Endothelial cell of umbilical vein (primary cell): ENCODE measurements at regions not wholly inside any gene's neighbourhood (a gene's known extent, or its start where the extent isn't known, plus 50 kb on each side); places are given as distances from the start of the nearest gene placed in this dataset.

Experiments
- BruUV-seq: library from RNA; stranded (reverse); fragments of 400-500 nt; replicated peaks from 2 replicates; lab custom pipeline; 2021; lab: Mats Ljungman, UMichigan
- CTCF ChIA-PET: fragments of 300-600, 350-600 bp; sonication (Branson Sonifier 250); formaldehyde crosslinking; loops from one replicate; lab custom pipeline; 2021; ENCODE audit warnings: antibody characterized with exemption, inconsistent platforms; lab: Charles Lee
- POLR2A ChIA-PET: fragments of 300-600, 350-600 bp; sonication (Branson Sonifier 250); formaldehyde crosslinking; loops from one replicate; lab custom pipeline; 2021; ENCODE audit warnings: antibody characterized with exemption, inconsistent platforms; lab: Charles Lee
- DNase-seq: peaks from one replicate; pipeline ENCODE4 v3.0.0-alpha.2; 2011; ENCODE audit warnings: low read depth, low spot score
- FAIRE-seq: peaks from 2 replicates; lab custom pipeline; 2011; peaks lifted over from hg19 to GRCh38; lab: Jason Lieb, UNC
- H2AFZ ChIP-seq: 2 replicates; pipeline ENCODE4 v1.6.0; 2012; ENCODE audit warnings: low read depth, low read length, control low read depth, inconsistent platforms
- H3K27ac ChIP-seq: 2 replicates; pipeline ENCODE4 v1.5.1; 2011; ENCODE audit warnings: low read depth, mild to moderate bottlenecking, control low read depth, low read length, moderate library complexity; ENCODE audit not compliant: insufficient read depth
- H3K27me3 ChIP-seq, 2 experiments: 2 replicates each; pipeline versions ENCODE4 v1.6.0 to v1.6.1; 2011; ENCODE audit warnings: low read length in 2 of 2, mixed read lengths in 1 of 2; ENCODE audit not compliant: control insufficient read depth in 2 of 2, insufficient read depth in 2 of 2
- H3K36me3 ChIP-seq, 2 experiments: 2 replicates in 1 of 2; 3 replicates in 1 of 2; pipeline ENCODE4 v1.5.1; 2011; ENCODE audit warnings: low read length in 2 of 2, mild to moderate bottlenecking in 1 of 2, moderate library complexity in 1 of 2; ENCODE audit not compliant: control insufficient read depth in 2 of 2, insufficient read depth in 2 of 2; ENCODE audit errors: extremely low read depth in 1 of 2
- H3K4me1 ChIP-seq: 3 replicates; pipeline ENCODE4 v1.5.1; 2011; ENCODE audit warnings: mild to moderate bottlenecking, low read length; ENCODE audit not compliant: control insufficient read depth, insufficient read depth; ENCODE audit errors: extremely low read depth
- H3K4me2 ChIP-seq: 2 replicates; pipeline ENCODE4 v1.6.1; 2011; ENCODE audit warnings: low read length, control low read depth, mixed read lengths; ENCODE audit not compliant: insufficient read depth
- H3K4me3 ChIP-seq, 3 experiments: fragments of 200-600 bp in 1 of 3; sonication (generic), shearing (Covaris generic) in 1 of 3; replicated peaks in 1 of 3; 2 replicates each; pipeline ENCODE4 v1.5.1; 2011 to 2016; ENCODE audit warnings: control low read depth in 3 of 3, low read length in 3 of 3, mild to moderate bottlenecking in 2 of 3, inconsistent platforms in 1 of 3, low read depth in 1 of 3, moderate library complexity in 1 of 3; ENCODE audit not compliant: insufficient read depth in 1 of 3
- H3K79me2 ChIP-seq: 2 replicates; pipeline ENCODE4 v1.6.0; 2012; ENCODE audit warnings: low read length, inconsistent platforms; ENCODE audit not compliant: control insufficient read depth, insufficient read depth
- H3K9ac ChIP-seq: replicated peaks from 2 replicates; pipeline ENCODE3; 2011; ENCODE audit warnings: low read length, control low read depth; ENCODE audit not compliant: insufficient read depth; ENCODE audit errors: extremely low read depth
- H3K9me1 ChIP-seq: replicated peaks from 3 replicates; pipeline ENCODE4 v1.6.0; 2011; ENCODE audit warnings: mild to moderate bottlenecking, low read length; ENCODE audit not compliant: control insufficient read depth, insufficient read depth; ENCODE audit errors: extremely low read depth
- H3K9me3 ChIP-seq: replicated peaks from 2 replicates; pipeline ENCODE4 v1.5.1; 2012; ENCODE audit warnings: low read length, inconsistent platforms; ENCODE audit not compliant: control insufficient read depth, insufficient read depth
- H4K20me1 ChIP-seq: replicated peaks from 2 replicates; pipeline ENCODE3; 2011; ENCODE audit warnings: mild to moderate bottlenecking, low read length; ENCODE audit not compliant: control insufficient read depth, insufficient read depth; ENCODE audit errors: extremely low read depth
- EZH2 ChIP-seq: IDR thresholded peaks from 2 replicates; pipeline ENCODE4 v1.6.1; 2012; ENCODE audit warnings: borderline replicate concordance, low read depth, mild to moderate bottlenecking, moderate library complexity, low read length, inconsistent platforms; ENCODE audit not compliant: severe bottlenecking
- FOS ChIP-seq: IDR thresholded peaks from 2 replicates; pipeline ENCODE4 v1.6.1; 2011; ENCODE audit warnings: mild to moderate bottlenecking, low read length, moderate library complexity, borderline replicate concordance; ENCODE audit not compliant: insufficient read depth
- GATA2 ChIP-seq: IDR thresholded peaks from 2 replicates; pipeline ENCODE4 v1.7.0; 2011; ENCODE audit warnings: low read depth, mild to moderate bottlenecking, moderate library complexity, mixed read lengths, low read length; ENCODE audit not compliant: insufficient read length, insufficient read depth
- JUN ChIP-seq: IDR thresholded peaks from 2 replicates; pipeline ENCODE4 v1.6.1; 2011; ENCODE audit warnings: borderline replicate concordance, low read depth; ENCODE audit not compliant: insufficient read length, insufficient read depth
- MAX ChIP-seq: IDR thresholded peaks from 2 replicates; pipeline ENCODE4 v1.6.1; 2011; ENCODE audit not compliant: insufficient read depth, insufficient read length
- MYC ChIP-seq: IDR thresholded peaks from one replicate; pipeline ENCODE4 v1.6.1; 2011; ENCODE audit warnings: mild to moderate bottlenecking, low read depth, low read length
- POLR2A ChIP-seq: IDR thresholded peaks from 2 replicates; pipeline ENCODE4 v1.6.1; 2012; ENCODE audit warnings: low read depth, mild to moderate bottlenecking, control low read depth, low read length
- POLR2AphosphoS5 ChIP-seq: IDR thresholded peaks from 2 replicates; pipeline ENCODE4 v1.6.1; 2012; ENCODE audit warnings: low read depth, mild to moderate bottlenecking, control low read depth, low read length, moderate library complexity; ENCODE audit not compliant: insufficient read depth
- dilution Hi-C: fragments of 300-500 bp; cut with MboI; formaldehyde crosslinking; loops from one replicate; pipeline ENCODE4 v1.15.0; 2019; ENCODE audit warnings: low sequenced_read_pairs; ENCODE audit not compliant: extremely low pct_ligation_motif_present
- intact Hi-C: fragments of 100-400 bp; cut with micrococcal nuclease; formaldehyde crosslinking; loops from one replicate; pipeline ENCODE4 v1.10.0; 2022
- TF ChIP-seq, protein P1 (sequence below), 2 donors: IDR thresholded peaks; 1 replicate in 1 of 2; 2 replicates in 1 of 2; pipeline ENCODE4 v1.5.1; 2011; ENCODE audit warnings: low read length in 2 of 2, mild to moderate bottlenecking in 2 of 2, moderate library complexity in 2 of 2, control low read depth in 1 of 2, inconsistent platforms in 1 of 2, low read depth in 1 of 2; ENCODE audit not compliant: insufficient read depth in 1 of 2; ENCODE audit errors: extremely low read depth in 1 of 2

DNA sequence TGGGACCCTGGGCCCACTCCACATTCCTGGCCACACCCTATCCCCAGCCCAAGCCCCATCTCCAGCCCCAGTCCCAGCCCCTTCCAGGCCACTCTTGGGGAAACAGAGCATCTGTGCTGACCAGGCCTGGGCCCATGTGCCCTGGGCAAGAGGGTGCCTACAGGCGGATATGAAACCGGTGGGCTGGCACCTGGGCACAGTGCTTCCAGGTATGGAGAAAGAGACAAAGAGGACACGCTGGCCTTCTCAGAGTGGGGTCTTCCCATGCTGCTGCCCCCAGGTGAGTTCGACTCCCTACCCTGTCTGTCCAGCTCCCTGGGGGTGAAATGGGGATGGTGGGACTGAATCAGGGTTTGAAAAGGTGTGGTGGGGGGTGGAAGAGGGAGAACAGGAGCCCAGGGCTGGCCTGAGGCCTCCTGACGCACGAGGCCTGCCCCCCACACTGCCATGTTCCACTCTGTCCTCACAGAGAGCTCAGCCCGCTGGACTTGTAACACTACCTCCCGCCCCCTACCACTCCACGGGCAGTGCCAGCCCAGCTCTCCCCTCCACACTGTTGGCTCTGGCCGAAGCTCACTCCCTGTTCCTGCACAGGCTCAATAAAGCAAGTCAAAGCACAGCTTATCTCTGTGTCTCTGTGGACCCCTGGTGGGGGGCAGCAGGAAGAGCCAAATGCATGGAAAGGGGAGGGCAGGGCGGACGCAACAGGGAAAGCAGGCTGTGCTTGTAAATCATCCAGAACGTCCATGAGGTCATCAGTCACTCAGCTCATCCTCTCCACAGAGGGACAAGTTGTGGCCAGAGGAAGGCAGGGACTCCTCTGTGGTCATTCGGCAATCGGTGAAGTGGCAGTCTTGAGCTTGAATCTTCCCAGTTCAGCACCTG, 71.1 kb upstream of the TMEM97 start:
- TF ChIP-seq EZH2 (no peak), GATA2 (no peak), POLR2A (no peak), POLR2AphosphoS5 (no peak), JUN (no peak), FOS (no peak), MYC (no peak), MAX (no peak)
- TF ChIP-seq, protein P1, sequence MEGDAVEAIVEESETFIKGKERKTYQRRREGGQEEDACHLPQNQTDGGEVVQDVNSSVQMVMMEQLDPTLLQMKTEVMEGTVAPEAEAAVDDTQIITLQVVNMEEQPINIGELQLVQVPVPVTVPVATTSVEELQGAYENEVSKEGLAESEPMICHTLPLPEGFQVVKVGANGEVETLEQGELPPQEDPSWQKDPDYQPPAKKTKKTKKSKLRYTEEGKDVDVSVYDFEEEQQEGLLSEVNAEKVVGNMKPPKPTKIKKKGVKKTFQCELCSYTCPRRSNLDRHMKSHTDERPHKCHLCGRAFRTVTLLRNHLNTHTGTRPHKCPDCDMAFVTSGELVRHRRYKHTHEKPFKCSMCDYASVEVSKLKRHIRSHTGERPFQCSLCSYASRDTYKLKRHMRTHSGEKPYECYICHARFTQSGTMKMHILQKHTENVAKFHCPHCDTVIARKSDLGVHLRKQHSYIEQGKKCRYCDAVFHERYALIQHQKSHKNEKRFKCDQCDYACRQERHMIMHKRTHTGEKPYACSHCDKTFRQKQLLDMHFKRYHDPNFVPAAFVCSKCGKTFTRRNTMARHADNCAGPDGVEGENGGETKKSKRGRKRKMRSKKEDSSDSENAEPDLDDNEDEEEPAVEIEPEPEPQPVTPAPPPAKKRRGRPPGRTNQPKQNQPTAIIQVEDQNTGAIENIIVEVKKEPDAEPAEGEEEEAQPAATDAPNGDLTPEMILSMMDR (IDR thresholded peaks at IDR 0.05; ENCODE audit: extremely low read depth in 1 of 2, insufficient read depth in 1 of 2, low read depth in 1 of 2, low read length in 2 of 2): no peak
- intact Hi-C loops (no loop called here), dilution Hi-C loops (no loop called here)
- Histone ChIP-seq H3K9me3 (no peaks in the 10 kb centered on the region), H3K9ac (no peak overlapping the region), H3K9me1 (no peaks in the 10 kb centered on the region), H2AFZ (no peak overlapping the region), H3K27ac (no peak overlapping the region), H4K20me1 (no peaks in the 10 kb centered on the region), H3K79me2 (no peaks in the 10 kb centered on the region), H3K36me3 (no peaks in the 10 kb centered on the region), H3K4me1 (peaks cover 3% of the 10 kb centered on the region), H3K4me3 (no peak overlapping the region), H3K4me2 (no peak overlapping the region), H3K27me3 (no peaks in the 10 kb centered on the region)
- ChIA-PET CTCF (interaction anchor here (0.5 to 2.4 kb wide), 6 partner anchors 16 to 443 kb away, joined by 4 to 18 read pairs (median 6); partner anchors contain the start of gene LYRM9), POLR2A (no interaction called here)
- DNase-seq (no peak), FAIRE-seq (no peak)
- no TSS peak for BruUV-seq
